ENCODE measurements at regions not wholly inside any gene's neighbourhood (a gene's known extent, or its start where the extent isn't known, plus 50 kb on each side); places are given as distances from the start of the nearest gene placed in this dataset.

DNA sequence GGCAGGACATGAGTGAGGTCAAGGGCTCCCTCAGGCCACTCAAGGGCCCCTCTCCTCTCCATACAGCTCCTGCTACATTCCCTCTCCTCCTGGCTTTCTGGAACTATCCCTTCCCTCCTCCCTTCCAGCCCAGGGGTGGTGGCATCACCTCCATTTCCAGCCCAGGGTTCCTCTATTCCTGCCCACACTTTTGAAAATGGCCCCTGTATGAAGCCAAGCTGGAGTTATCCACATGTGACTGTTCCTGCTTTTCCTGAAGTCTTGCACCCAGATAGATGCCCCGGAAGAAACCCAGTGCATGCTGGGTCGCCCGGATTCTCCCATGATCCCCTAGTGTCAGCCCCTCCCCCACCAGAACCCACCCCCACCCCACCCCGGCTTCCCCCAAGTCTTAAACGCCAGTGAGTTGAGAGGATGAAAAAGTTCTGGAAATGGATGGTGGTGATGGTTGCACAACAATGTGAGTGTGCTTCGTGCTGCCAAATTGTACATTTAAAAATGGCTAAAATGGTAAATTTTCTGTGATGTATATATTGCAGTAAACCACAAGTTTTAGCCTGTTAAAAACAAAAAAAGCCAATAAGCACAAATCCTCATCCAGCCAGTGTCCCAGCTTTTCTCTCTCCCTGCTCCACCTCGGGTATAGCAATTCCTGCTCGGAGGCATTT, 136.9 kb downstream of the SCARB1 start:
- TF ChIP-seq, protein P1, sequence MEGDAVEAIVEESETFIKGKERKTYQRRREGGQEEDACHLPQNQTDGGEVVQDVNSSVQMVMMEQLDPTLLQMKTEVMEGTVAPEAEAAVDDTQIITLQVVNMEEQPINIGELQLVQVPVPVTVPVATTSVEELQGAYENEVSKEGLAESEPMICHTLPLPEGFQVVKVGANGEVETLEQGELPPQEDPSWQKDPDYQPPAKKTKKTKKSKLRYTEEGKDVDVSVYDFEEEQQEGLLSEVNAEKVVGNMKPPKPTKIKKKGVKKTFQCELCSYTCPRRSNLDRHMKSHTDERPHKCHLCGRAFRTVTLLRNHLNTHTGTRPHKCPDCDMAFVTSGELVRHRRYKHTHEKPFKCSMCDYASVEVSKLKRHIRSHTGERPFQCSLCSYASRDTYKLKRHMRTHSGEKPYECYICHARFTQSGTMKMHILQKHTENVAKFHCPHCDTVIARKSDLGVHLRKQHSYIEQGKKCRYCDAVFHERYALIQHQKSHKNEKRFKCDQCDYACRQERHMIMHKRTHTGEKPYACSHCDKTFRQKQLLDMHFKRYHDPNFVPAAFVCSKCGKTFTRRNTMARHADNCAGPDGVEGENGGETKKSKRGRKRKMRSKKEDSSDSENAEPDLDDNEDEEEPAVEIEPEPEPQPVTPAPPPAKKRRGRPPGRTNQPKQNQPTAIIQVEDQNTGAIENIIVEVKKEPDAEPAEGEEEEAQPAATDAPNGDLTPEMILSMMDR (conservative IDR thresholded peaks at IDR 0.05; ENCODE audit: low read depth, low read length): no peak
- no peak for DNase-seq (ENCODE audit: low read depth)
- H3K4me3 ChIP-seq (ENCODE audit: low read depth, low read length): no peak overlapping the region

DNA sequence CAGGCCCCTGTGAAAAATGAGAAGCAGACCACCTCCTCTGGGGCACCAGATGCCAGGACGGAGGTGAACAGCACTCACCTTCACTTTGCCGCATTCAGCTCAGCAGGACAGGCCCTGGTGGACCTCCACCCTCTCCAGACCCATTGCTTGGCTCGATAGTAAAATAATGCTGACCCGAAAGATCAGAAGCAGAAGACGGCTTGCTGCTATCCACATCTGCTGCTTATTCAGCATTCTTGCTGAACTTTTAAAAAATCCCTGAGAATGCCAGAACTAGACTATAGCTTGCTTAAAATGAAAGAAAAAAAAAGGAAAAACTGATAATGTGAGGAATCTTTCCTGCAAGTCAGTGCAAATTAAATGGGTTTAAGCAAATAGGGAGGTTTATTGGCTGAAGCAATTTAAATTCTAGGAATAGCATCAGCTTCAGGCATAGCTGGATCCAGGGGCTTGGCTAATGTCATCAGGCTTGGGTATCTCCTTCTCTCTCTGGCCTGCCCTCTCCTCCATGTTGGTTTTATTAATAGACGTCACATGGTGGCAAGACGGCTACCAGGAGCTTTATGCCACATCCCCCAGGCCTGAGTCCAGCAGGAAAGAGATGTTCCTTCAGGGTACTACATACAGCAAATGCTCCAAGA, 137.9 kb downstream of the SCARB1 start:
- no peak overlapping the region for H3K4me3 ChIP-seq (ENCODE audit: low read depth, low read length)
- TF ChIP-seq, protein P1 (conservative IDR thresholded peaks at IDR 0.05; ENCODE audit: low read depth, low read length): no peak
- no peak for DNase-seq (ENCODE audit: low read depth)

DNA sequence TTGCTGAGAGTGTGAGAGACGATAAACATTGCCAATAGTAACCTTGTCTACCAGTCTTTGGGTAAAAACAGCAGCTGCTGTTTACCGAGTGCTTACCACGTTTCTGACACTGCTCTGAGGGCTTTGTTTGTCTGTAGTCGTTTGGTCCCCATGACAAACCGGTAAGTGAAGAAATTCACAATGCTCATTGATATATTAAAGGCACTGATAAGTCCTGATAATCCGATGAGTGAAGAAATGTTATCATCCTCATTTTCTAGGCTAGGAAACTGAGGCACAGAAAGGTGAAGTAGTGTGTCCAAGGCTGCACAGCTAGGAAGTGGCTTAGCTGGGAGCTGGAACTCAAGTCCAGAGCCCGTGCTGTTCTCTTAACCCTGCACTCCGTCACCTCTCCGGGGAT, 138.6 kb downstream of the SCARB1 start:
- TF ChIP-seq, protein P1 (conservative IDR thresholded peaks at IDR 0.05; ENCODE audit: low read depth, low read length): no peak
- no peak overlapping the region for H3K4me3 ChIP-seq (ENCODE audit: low read depth, low read length)
- DNase-seq (ENCODE audit: low read depth): no peak

DNA sequence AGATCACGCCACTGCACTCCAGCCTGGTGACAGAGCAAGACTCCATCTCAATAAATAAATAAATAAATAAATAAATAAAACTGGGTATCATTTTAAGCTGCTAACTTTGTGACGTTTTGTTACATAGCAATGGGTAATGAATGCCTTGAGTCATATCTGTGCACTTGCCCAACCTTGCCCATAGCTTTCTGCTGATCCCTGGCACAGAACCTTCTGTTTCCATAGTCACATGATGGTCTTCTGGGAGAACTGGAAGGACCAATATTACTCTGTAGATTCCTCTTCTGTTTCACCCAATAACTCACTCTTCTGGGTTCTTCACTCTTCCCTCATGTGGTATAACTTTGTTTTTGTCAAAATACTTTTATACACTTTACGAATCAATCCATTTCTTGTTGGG, 140.8 kb downstream of the SCARB1 start:
- no peak overlapping the region for H3K4me3 ChIP-seq (ENCODE audit: low read depth, low read length)
- TF ChIP-seq, protein P1 (conservative IDR thresholded peaks at IDR 0.05; ENCODE audit: low read depth, low read length): no peak

DNA sequence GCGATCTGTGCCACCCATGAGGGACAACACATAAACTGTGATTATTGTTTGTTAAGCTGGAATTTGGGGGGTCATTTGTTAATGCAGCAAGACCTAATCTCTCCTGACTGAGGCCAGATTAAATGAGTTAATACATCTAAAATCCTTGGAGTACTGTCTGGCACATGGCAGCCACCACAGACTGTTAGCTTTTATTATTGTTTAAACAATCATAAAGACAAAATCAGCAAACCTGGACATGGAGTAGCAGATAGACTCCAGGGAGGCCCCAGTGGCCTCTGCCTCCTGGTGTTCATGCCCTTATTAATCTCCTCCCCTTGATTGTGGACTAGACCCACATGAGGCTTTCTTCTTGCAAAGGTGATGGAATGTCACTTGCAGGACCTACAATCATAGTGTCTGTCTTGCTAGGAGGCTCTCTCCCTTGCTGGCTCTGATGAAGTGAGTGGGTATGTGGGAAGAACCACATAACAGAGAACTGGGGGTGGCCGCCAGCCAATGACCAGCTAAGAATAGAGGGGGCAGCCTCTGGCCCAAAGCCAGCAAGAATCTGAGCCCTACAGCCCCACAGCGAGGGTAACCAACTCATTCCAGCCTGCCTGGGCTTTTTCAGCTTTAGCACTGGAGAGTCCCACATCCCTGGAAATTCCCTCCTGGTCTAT, 142.0 kb downstream of the SCARB1 start:
- no peak for DNase-seq (ENCODE audit: low read depth)
- H3K4me3 ChIP-seq (ENCODE audit: low read depth, low read length): no peak overlapping the region
- TF ChIP-seq, protein P1 (conservative IDR thresholded peaks at IDR 0.05; ENCODE audit: low read depth, low read length): no peak

More for the DNA sequence above, 140.8 kb downstream of the SCARB1 start:
- DNase-seq (ENCODE audit: low read depth): no peak

DNA sequence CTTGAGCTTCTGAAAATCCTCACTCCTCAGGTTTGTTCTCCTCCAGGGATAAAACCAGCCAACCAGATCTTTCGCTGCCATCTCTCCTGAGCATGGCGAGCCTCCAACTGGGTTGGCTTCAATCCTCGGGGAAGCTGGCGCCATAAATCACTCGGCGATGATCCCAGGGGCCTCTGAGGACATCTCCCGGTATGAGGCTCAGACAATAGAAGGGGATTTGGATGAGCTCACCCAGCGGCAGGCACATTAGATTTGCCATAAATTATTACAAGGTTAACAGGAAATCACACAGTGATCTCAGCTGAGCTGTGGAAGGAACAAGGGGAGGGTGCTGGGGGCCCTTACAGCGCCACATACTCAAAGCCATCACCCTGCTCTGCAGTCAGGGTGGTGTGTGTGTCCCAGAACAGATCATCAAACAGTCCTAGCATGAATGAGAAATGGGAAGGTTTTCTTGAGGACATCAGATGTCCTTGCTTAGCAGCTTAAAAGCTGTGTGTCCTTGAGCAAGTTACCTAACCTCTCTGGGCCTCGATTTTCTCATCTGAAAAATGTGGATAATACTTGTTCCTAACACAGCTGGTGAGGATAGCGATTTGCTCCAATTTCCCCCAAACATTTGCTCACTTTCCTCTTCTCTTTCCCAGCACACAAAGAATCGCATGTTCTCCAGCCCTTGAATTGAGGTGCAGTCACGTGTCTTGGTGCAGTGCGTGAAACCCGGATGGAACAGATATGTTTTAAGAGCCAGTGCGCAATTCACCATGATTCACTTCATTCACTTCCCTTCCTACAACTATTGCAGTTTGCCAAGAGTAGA, 142.8 kb downstream of the SCARB1 start:
- TF ChIP-seq, protein P1 (conservative IDR thresholded peaks at IDR 0.05; ENCODE audit: low read depth, low read length): no peak
- DNase-seq (ENCODE audit: low read depth): peak; percentile 36
- no peak overlapping the region for H3K4me3 ChIP-seq (ENCODE audit: low read depth, low read length)
